ENCODE measurements at regions not wholly inside any gene's neighbourhood (a gene's known extent, or its start where the extent isn't known, plus 50 kb on each side); places are given as distances from the start of the nearest gene placed in this dataset.

- DNase-seq (ENCODE audit: low spot score) = no peak
Observed at GRCh38 chr1:29439615-29440014, 203.3 kb downstream of the PTPRU start.

- no peak for DNase-seq (ENCODE audit: low spot score)
Observed at GRCh38 chr1:29438991-29439390, 202.7 kb downstream of the PTPRU start.

- no peak for DNase-seq (ENCODE audit: low spot score)
Observed at GRCh38 chr1:29437946-29438345, 201.6 kb downstream of the PTPRU start.

- DNase-seq (ENCODE audit: low spot score) = no peak
Observed at GRCh38 chr1:29436181-29436785, 200.0 kb downstream of the PTPRU start.

- DNase-seq (ENCODE audit: low spot score) = no peak
Observed at GRCh38 chr1:29433830-29434229, 197.5 kb downstream of the PTPRU start.

- no peak for DNase-seq (ENCODE audit: low spot score)
Observed at GRCh38 chr1:29431138-29431537, 194.8 kb downstream of the PTPRU start.

- DNase-seq (ENCODE audit: low spot score) = no peak
Observed at GRCh38 chr1:29429656-29430055, 193.3 kb downstream of the PTPRU start.

- no peak for DNase-seq (ENCODE audit: low spot score)
Observed at GRCh38 chr1:29428997-29429396, 192.7 kb downstream of the PTPRU start.

- no peak for DNase-seq (ENCODE audit: low spot score)
Observed at GRCh38 chr1:29428280-29428615, 191.9 kb downstream of the PTPRU start.

- DNase-seq (ENCODE audit: low spot score) = no peak
Observed at GRCh38 chr1:29427614-29428279, 191.4 kb downstream of the PTPRU start.

GRCh38 chr1:29426701-29427279, 190.5 kb downstream of the PTPRU start:
- DNase-seq (ENCODE audit: low spot score) = no peak

GRCh38 chr1:29425631-29426030, 189.3 kb downstream of the PTPRU start:
- DNase-seq (ENCODE audit: low spot score) = no peak

GRCh38 chr1:29424266-29424665, 187.9 kb downstream of the PTPRU start:
- DNase-seq (ENCODE audit: low spot score) = no peak

GRCh38 chr1:29420202-29420601, 183.9 kb downstream of the PTPRU start:
- no peak for DNase-seq (ENCODE audit: low spot score)

GRCh38 chr1:29417971-29418370, 181.6 kb downstream of the PTPRU start:
- DNase-seq (ENCODE audit: low spot score) = no peak

- no peak for DNase-seq (ENCODE audit: low spot score)
Observed at GRCh38 chr1:29417147-29417858, 181.0 kb downstream of the PTPRU start.

GRCh38 chr1:29416267-29417146, 180.2 kb downstream of the PTPRU start:
- no peak for DNase-seq (ENCODE audit: low spot score)

GRCh38 chr1:29415861-29416260, 179.5 kb downstream of the PTPRU start:
- DNase-seq (ENCODE audit: low spot score) = no peak

- DNase-seq (ENCODE audit: low spot score) = no peak
Observed at GRCh38 chr1:29415156-29415830, 179.0 kb downstream of the PTPRU start.

GRCh38 chr1:29414086-29414485, 177.8 kb downstream of the PTPRU start:
- no peak for DNase-seq (ENCODE audit: low spot score)

GRCh38 chr1:29413661-29414060, 177.3 kb downstream of the PTPRU start:
- no peak for DNase-seq (ENCODE audit: low spot score)

- DNase-seq (ENCODE audit: low spot score) = no peak
Observed at GRCh38 chr1:29412591-29412990, 176.3 kb downstream of the PTPRU start.
